Endothelial cell (in vitro differentiated cells): ENCODE measurements at regions not wholly inside any gene's neighbourhood (a gene's known extent, or its start where the extent isn't known, plus 50 kb on each side); places are given as distances from the start of the nearest gene placed in this dataset.

ENCODE experiments used
- DNase-seq: peaks from one replicate; pipeline ENCODE4 v3.0.0; 2021; ENCODE audit warnings: low spot score
- H3K27ac Mint-ChIP-seq: one replicate; pipeline ENCODE4 v1.8.0; 2021; ENCODE audit warnings: mixed read lengths, inconsistent platforms; ENCODE audit not compliant: unreplicated experiment
- H3K27me3 Mint-ChIP-seq: one replicate; pipeline ENCODE4 v1.8.0; 2021; ENCODE audit warnings: mild to moderate bottlenecking, moderate library complexity, mixed read lengths, inconsistent platforms; ENCODE audit not compliant: unreplicated experiment
- H3K36me3 Mint-ChIP-seq: one replicate; pipeline ENCODE4 v1.8.0; 2021; ENCODE audit warnings: mild to moderate bottlenecking, low read depth, mixed read lengths, inconsistent platforms; ENCODE audit not compliant: unreplicated experiment
- H3K4me1 Mint-ChIP-seq: one replicate; pipeline ENCODE4 v1.8.0; 2021; ENCODE audit warnings: mild to moderate bottlenecking, mixed read lengths, inconsistent platforms; ENCODE audit not compliant: unreplicated experiment
- H3K4me3 Mint-ChIP-seq: one replicate; pipeline ENCODE4 v1.8.0; 2021; ENCODE audit warnings: mild to moderate bottlenecking, mixed read lengths, inconsistent platforms; ENCODE audit not compliant: unreplicated experiment
- H3K9me3 Mint-ChIP-seq: one replicate; pipeline ENCODE4 v1.8.0; 2021; ENCODE audit warnings: mixed read lengths, inconsistent platforms; ENCODE audit not compliant: unreplicated experiment
- TF ChIP-seq, protein P1 (sequence below): fragments of 200-600 bp; sonication (generic); IDR thresholded peaks from one replicate; pipeline ENCODE4 v1.5.0; 2021; ENCODE audit warnings: antibody characterized with exemption; ENCODE audit not compliant: unreplicated experiment

DNA sequence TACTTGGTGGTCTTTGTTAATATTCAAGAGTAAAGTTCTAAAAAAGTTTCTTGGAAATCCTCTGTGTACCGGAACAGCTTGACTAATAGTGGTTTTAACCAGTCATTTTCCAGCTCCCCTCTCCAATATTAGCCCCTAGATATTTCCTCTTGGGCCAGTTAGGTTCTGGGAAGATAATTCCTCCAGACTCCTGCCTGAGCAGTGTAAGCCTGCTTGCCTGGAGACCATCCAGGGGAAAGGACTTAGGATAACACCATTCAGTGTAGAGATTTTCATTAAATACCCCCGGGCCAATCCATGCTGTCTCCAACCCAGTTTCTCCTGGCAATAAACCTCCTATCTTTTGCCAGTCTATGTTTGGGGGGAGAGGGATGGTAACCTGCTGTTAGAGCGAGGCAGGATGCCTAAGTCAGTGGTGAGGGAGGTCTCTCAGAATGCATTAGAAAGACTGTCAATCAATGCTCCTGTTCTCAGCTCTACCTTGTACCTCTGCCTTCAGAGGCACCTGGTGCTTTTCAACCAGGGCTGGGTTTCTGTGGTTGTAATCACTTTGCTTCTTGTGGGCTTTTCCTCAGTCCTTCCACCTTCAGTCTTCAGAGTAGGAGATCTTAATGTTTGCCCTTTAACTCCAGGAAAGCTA is 186.4 kb downstream of the RNF152 start:
- no peak for DNase-seq
- Mint-ChIP-seq H3K4me3 (no peak overlapping the region), H3K9me3 (no peaks in the 10 kb centered on the region), H3K27me3 (no peaks in the 10 kb centered on the region), H3K36me3 (no peaks in the 10 kb centered on the region), H3K4me1 (no peaks in the 10 kb centered on the region), H3K27ac (no peak overlapping the region)
- TF ChIP-seq, protein P1, sequence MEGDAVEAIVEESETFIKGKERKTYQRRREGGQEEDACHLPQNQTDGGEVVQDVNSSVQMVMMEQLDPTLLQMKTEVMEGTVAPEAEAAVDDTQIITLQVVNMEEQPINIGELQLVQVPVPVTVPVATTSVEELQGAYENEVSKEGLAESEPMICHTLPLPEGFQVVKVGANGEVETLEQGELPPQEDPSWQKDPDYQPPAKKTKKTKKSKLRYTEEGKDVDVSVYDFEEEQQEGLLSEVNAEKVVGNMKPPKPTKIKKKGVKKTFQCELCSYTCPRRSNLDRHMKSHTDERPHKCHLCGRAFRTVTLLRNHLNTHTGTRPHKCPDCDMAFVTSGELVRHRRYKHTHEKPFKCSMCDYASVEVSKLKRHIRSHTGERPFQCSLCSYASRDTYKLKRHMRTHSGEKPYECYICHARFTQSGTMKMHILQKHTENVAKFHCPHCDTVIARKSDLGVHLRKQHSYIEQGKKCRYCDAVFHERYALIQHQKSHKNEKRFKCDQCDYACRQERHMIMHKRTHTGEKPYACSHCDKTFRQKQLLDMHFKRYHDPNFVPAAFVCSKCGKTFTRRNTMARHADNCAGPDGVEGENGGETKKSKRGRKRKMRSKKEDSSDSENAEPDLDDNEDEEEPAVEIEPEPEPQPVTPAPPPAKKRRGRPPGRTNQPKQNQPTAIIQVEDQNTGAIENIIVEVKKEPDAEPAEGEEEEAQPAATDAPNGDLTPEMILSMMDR = no peak

GRCh38 chr18:61703508-61703907 is 189.3 kb downstream of the RNF152 start:
- Mint-ChIP-seq H3K27ac (no peak overlapping the region), H3K9me3 (no peaks in the 10 kb centered on the region), H3K4me3 (no peak overlapping the region), H3K27me3 (no peaks in the 10 kb centered on the region), H3K36me3 (no peaks in the 10 kb centered on the region), H3K4me1 (no peaks in the 10 kb centered on the region)
- no peak for DNase-seq
- TF ChIP-seq, protein P1 = no peak

GRCh38 chr18:61702007-61702406 is 190.8 kb downstream of the RNF152 start:
- Mint-ChIP-seq H3K27me3 (peaks cover 1% of the 10 kb centered on the region), H3K4me3 (no peak overlapping the region), H3K27ac (no peak overlapping the region), H3K36me3 (no peaks in the 10 kb centered on the region), H3K4me1 (peaks cover 4% of the 10 kb centered on the region), H3K9me3 (no peaks in the 10 kb centered on the region)
- DNase-seq = no peak
- TF ChIP-seq, protein P1 = no peak

GRCh38 chr18:61699397-61700110 is 193.3 kb downstream of the RNF152 start:
- peak overlapping the region; percentile 54 for H3K27ac Mint-ChIP-seq
- no peaks in the 10 kb centered on the region for H3K9me3 Mint-ChIP-seq
- DNase-seq = no peak

More at GRCh38 chr18:61699397-61700110, 193.3 kb downstream of the RNF152 start:
- H3K4me1 Mint-ChIP-seq = peaks cover 5% of the 10 kb centered on the region
- no peaks in the 10 kb centered on the region for H3K36me3 Mint-ChIP-seq
- TF ChIP-seq, protein P1 = no peak
- H3K4me3 Mint-ChIP-seq = no peak overlapping the region
- H3K27me3 Mint-ChIP-seq = peaks cover 1% of the 10 kb centered on the region
